H1 (cell line): ENCODE measurements at regions not wholly inside any gene's neighbourhood (a gene's known extent, or its start where the extent isn't known, plus 50 kb on each side); places are given as distances from the start of the nearest gene placed in this dataset.

Experiments
- CTCF ChIA-PET: fragments of 300-600 bp; sonication (Branson Sonifier 250); formaldehyde crosslinking; loops from one replicate; lab custom pipeline; 2021; ENCODE audit not compliant: partially characterized antibody; lab: Charles Lee
- POLR2A ChIA-PET: fragments of 300-600 bp; sonication (Branson Sonifier 250); formaldehyde crosslinking; loops from one replicate; lab custom pipeline; 2021; ENCODE audit warnings: inconsistent platforms; ENCODE audit not compliant: partially characterized antibody; lab: Charles Lee
- DNase-seq, 2 experiments: peaks; one replicate each; pipeline versions ENCODE4 v3.0.0 to v3.0.0-alpha.2; 2010 to 2022; ENCODE audit warnings: low spot score in 2 of 2, low read depth in 1 of 2, mixed read lengths in 1 of 2
- FAIRE-seq: peaks from 2 replicates; lab custom pipeline; 2011; peaks lifted over from hg19 to GRCh38; lab: Jason Lieb, UNC
- H2AFZ ChIP-seq: 2 replicates; pipeline ENCODE4 v1.8.1; 2012; ENCODE audit warnings: low read length, inconsistent platforms
- H2AK5ac ChIP-seq: 2 replicates; pipeline ENCODE4 v1.6.1; 2013; ENCODE audit warnings: low read depth, low read length
- H2BK120ac ChIP-seq: replicated peaks from 2 replicates; pipeline ENCODE3; 2013; ENCODE audit warnings: low read depth, low read length, inconsistent platforms
- H2BK12ac ChIP-seq: 2 replicates; pipeline ENCODE4 v1.6.1; 2013; ENCODE audit warnings: low read depth, low read length
- H2BK15ac ChIP-seq: 2 replicates; pipeline ENCODE4 v1.6.1; 2013; ENCODE audit warnings: low read length
- H2BK20ac ChIP-seq: 2 replicates; pipeline ENCODE4 v1.6.1; 2013; ENCODE audit warnings: low read length
- H2BK5ac ChIP-seq: 2 replicates; pipeline ENCODE4 v1.6.1; 2013; ENCODE audit warnings: low read depth, low read length
- H3K14ac ChIP-seq: 2 replicates; pipeline ENCODE4 v1.6.1; 2013; ENCODE audit warnings: inconsistent platforms; ENCODE audit not compliant: insufficient read length
- H3K18ac ChIP-seq: 2 replicates; pipeline ENCODE4 v1.6.1; 2013; ENCODE audit warnings: low read length; ENCODE audit errors: extremely low read depth
- H3K23ac ChIP-seq: 2 replicates; pipeline ENCODE4 v1.6.1; 2013; ENCODE audit warnings: inconsistent platforms; ENCODE audit not compliant: insufficient read length
- H3K23me2 ChIP-seq: 2 replicates; pipeline ENCODE4 v1.6.1; 2013; ENCODE audit warnings: low read depth, low read length
- H3K27ac ChIP-seq: 2 replicates; pipeline ENCODE4 v1.6.1; 2011; ENCODE audit warnings: low read depth, low read length, inconsistent platforms
- H3K27me3 ChIP-seq, 4 experiments: replicated peaks in 1 of 4; 1 replicate in 1 of 4; 2 replicates in 3 of 4; pipeline versions ENCODE4 v1.6.1 to v1.8.1; 2011 to 2013; ENCODE audit warnings: low read length in 3 of 4, mild to moderate bottlenecking in 3 of 4, inconsistent platforms in 2 of 4, mixed read lengths in 2 of 4, moderate library complexity in 1 of 4; ENCODE audit not compliant: control insufficient read depth in 3 of 4, insufficient read depth in 3 of 4; ENCODE audit errors: extremely low read depth in 1 of 4
- H3K36me3 ChIP-seq, 4 experiments: 2 replicates each; pipeline versions ENCODE4 v1.6.1 to v1.8.1; 2011 to 2013; ENCODE audit warnings: mild to moderate bottlenecking in 4 of 4, low read length in 3 of 4, moderate library complexity in 2 of 4, control low read depth in 1 of 4, inconsistent platforms in 1 of 4; ENCODE audit not compliant: insufficient read depth in 4 of 4, control insufficient read depth in 2 of 4
- H3K4ac ChIP-seq: replicated peaks from 2 replicates; pipeline ENCODE3; 2013; ENCODE audit warnings: low read length, low read depth, mixed read lengths, inconsistent platforms; ENCODE audit not compliant: insufficient read length
- H3K4me1 ChIP-seq, 4 experiments: replicated peaks in 1 of 4; 1 replicate in 1 of 4; 2 replicates in 3 of 4; pipeline versions ENCODE4 v1.6.1 to v1.8.1; 2011 to 2013; ENCODE audit warnings: low read length in 3 of 4, inconsistent platforms in 2 of 4, mixed read lengths in 1 of 4; ENCODE audit not compliant: insufficient read depth in 4 of 4, control insufficient read depth in 3 of 4
- H3K4me2 ChIP-seq, 2 experiments: 2 replicates each; pipeline versions ENCODE4 v1.6.1 to v1.8.1; 2011 to 2013; ENCODE audit warnings: low read depth in 2 of 2, low read length in 2 of 2, control low read depth in 1 of 2, inconsistent platforms in 1 of 2, mild to moderate bottlenecking in 1 of 2; ENCODE audit not compliant: insufficient read depth in 1 of 2
- H3K4me3 ChIP-seq, 4 experiments: fragments of 200-600, 300-600 bp in 1 of 4; sonication (generic), shearing (Covaris generic), sonication (Bioruptor Twin) in 1 of 4; 2 replicates each; pipeline versions ENCODE4 v1.5.1 to v1.8.1; 2011 to 2016; ENCODE audit warnings: low read length in 4 of 4, low read depth in 3 of 4, control low read depth in 2 of 4, inconsistent platforms in 2 of 4, mild to moderate bottlenecking in 2 of 4, mixed read lengths in 1 of 4, moderate library complexity in 1 of 4; ENCODE audit not compliant: insufficient read depth in 2 of 4; ENCODE audit errors: extremely low read depth in 1 of 4
- H3K56ac ChIP-seq: replicated peaks from 2 replicates; pipeline ENCODE3; 2013; ENCODE audit warnings: low read depth, mild to moderate bottlenecking, mixed read lengths, low read length, inconsistent platforms; ENCODE audit not compliant: insufficient read length
- H3K79me1 ChIP-seq: 2 replicates; pipeline ENCODE4 v1.6.1; 2013; ENCODE audit warnings: low read depth, low read length, control low read depth
- H3K79me2 ChIP-seq, 2 experiments: 2 replicates each; pipeline versions ENCODE4 v1.6.1 to v1.8.1; 2012 to 2013; ENCODE audit warnings: low read length in 2 of 2, mild to moderate bottlenecking in 2 of 2, inconsistent platforms in 1 of 2; ENCODE audit not compliant: insufficient read depth in 2 of 2, control insufficient read depth in 1 of 2
- H3K9ac ChIP-seq, 4 experiments: replicated peaks in 1 of 4; 1 replicate in 1 of 4; 2 replicates in 3 of 4; pipeline versions ENCODE4 v1.6.1 to v1.8.1; 2011 to 2013; ENCODE audit warnings: low read depth in 3 of 4, low read length in 3 of 4, control low read depth in 2 of 4, mild to moderate bottlenecking in 2 of 4, moderate library complexity in 2 of 4, inconsistent platforms in 1 of 4; ENCODE audit errors: extremely low read depth in 1 of 4
- H3K9me3 ChIP-seq, 2 experiments: 2 replicates each; pipeline versions ENCODE4 v1.6.1 to v1.8.1; 2012 to 2013; ENCODE audit warnings: mild to moderate bottlenecking in 2 of 2, moderate library complexity in 2 of 2, control low read depth in 1 of 2, inconsistent platforms in 1 of 2, low read depth in 1 of 2, low read length in 1 of 2, mixed read lengths in 1 of 2; ENCODE audit not compliant: insufficient read depth in 2 of 2
- H4K20me1 ChIP-seq, 2 experiments: replicated peaks in 1 of 2; 2 replicates each; pipeline versions ENCODE3 to v1.8.1; 2011 to 2013; ENCODE audit warnings: inconsistent platforms in 2 of 2, low read length in 2 of 2, mild to moderate bottlenecking in 1 of 2; ENCODE audit not compliant: insufficient read depth in 2 of 2, control insufficient read depth in 1 of 2
- H4K5ac ChIP-seq: 2 replicates; pipeline ENCODE4 v1.6.1; 2013; ENCODE audit warnings: low read length, low read depth, mixed read lengths, inconsistent platforms; ENCODE audit not compliant: insufficient read length
- H4K8ac ChIP-seq: 2 replicates; pipeline ENCODE4 v1.8.0; 2013; ENCODE audit warnings: mild to moderate bottlenecking, moderate library complexity, low read length, inconsistent platforms; ENCODE audit not compliant: insufficient read depth; ENCODE audit errors: extremely low read depth
- H4K91ac ChIP-seq: replicated peaks from 2 replicates; pipeline ENCODE3; 2013; ENCODE audit warnings: low read length, mixed read lengths, inconsistent platforms; ENCODE audit not compliant: insufficient read length
- HDAC2 ChIP-seq, 2 experiments: fragments of 300-600 bp in 1 of 2; sonication (generic) in 1 of 2; IDR thresholded peaks; 2 replicates each; pipeline ENCODE4 v1.6.1; 2011 to 2012; ENCODE audit warnings: low read depth in 2 of 2, low read length in 2 of 2, mild to moderate bottlenecking in 2 of 2, moderate library complexity in 2 of 2, borderline replicate concordance in 1 of 2, inconsistent platforms in 1 of 2
- KDM5A ChIP-seq: fragments of 200-600 bp; IDR thresholded peaks from 2 replicates; pipeline ENCODE4 v1.7.1; 2012; ENCODE audit warnings: mild to moderate bottlenecking, low read length, inconsistent platforms, mixed read lengths
- POU5F1 ChIP-seq: IDR thresholded peaks from 2 replicates; pipeline ENCODE4 v1.6.1; 2011; ENCODE audit warnings: low read depth, mild to moderate bottlenecking, low read length, moderate library complexity
- SIN3A ChIP-seq, 2 experiments: IDR thresholded peaks in 1 of 2; conservative IDR thresholded peaks in 1 of 2; 2 replicates each; pipeline ENCODE4 v1.6.1; 2011 to 2012; ENCODE audit warnings: low read length in 2 of 2, improper control_type of control experiment in 1 of 2, low read depth in 1 of 2, mild to moderate bottlenecking in 1 of 2
- TAF7 ChIP-seq: optimal IDR thresholded peaks from 2 replicates; pipeline ENCODE3; 2011; ENCODE audit warnings: low read depth, mild to moderate bottlenecking, inconsistent platforms, low read length, moderate library complexity, borderline replicate concordance
- TF ChIP-seq, protein P1 (sequence below): IDR thresholded peaks from 2 replicates; pipeline ENCODE4 v1.6.1; 2012; ENCODE audit warnings: inconsistent platforms

GRCh38 chr6:164753517-164753916 is 555.9 kb downstream of the C6orf118 start:
- Histone ChIP-seq H3K23ac (no peak overlapping the region), H3K9me3 (no peaks in the 10 kb centered on the region), H3K4me2 (no peak overlapping the region), H3K27me3 (no peaks in the 10 kb centered on the region), H3K23me2 (no peaks in the 10 kb centered on the region; the same call in 1 of the 2 replicates), H2BK20ac (no peak overlapping the region), H3K79me1 (no peaks in the 10 kb centered on the region), H4K5ac (no peak overlapping the region), H3K56ac (no peak overlapping the region), H4K91ac (no peak overlapping the region), H3K36me3 (no peaks in the 10 kb centered on the region), H3K79me2 (no peaks in the 10 kb centered on the region), H4K20me1 (no peaks in the 10 kb centered on the region), H2BK15ac (no peak overlapping the region), H3K18ac (no peak overlapping the region), H3K4me3 (no peak overlapping the region), H3K4ac (no peak overlapping the region), H2AK5ac (no peak overlapping the region), H3K4me1 (0 out of 7 replicates have a peak, but pooled peaks cover 0 to 3% (median 0%) of the 10 kb centered on the region in 4 experiments), H2BK5ac (no peak overlapping the region), H3K9ac (no peak overlapping the region), H2BK12ac (no peak overlapping the region), H3K27ac (no peak overlapping the region), H3K14ac (no peak overlapping the region), H4K8ac (no peak overlapping the region), H2AFZ (no peak overlapping the region), H2BK120ac (no peak overlapping the region)
- DNase-seq (no peak), FAIRE-seq (no peak)
- ChIA-PET POLR2A (no interaction called here), CTCF (no interaction called here)
- no peak for TF ChIP-seq HDAC2 (IDR thresholded peaks at IDR 0.05; ENCODE audit: borderline replicate concordance in 1 of 2, low read depth in 2 of 2, low read length in 2 of 2)
- TF ChIP-seq TAF7: no peak
- TF ChIP-seq, protein P1, sequence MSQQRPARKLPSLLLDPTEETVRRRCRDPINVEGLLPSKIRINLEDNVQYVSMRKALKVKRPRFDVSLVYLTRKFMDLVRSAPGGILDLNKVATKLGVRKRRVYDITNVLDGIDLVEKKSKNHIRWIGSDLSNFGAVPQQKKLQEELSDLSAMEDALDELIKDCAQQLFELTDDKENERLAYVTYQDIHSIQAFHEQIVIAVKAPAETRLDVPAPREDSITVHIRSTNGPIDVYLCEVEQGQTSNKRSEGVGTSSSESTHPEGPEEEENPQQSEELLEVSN: no peak
- TF ChIP-seq POU5F1: no peak
- TF ChIP-seq KDM5A: no peak
- no peak for TF ChIP-seq SIN3A (conservative IDR thresholded peaks at IDR 0.05 in 1 of 2, IDR thresholded peaks at IDR 0.05 in 1 of 2; ENCODE audit: low read depth in 1 of 2, low read length in 2 of 2)
